ENCODE measurements at regions not wholly inside any gene's neighbourhood (a gene's known extent, or its start where the extent isn't known, plus 50 kb on each side); places are given as distances from the start of the nearest gene placed in this dataset.

DNA sequence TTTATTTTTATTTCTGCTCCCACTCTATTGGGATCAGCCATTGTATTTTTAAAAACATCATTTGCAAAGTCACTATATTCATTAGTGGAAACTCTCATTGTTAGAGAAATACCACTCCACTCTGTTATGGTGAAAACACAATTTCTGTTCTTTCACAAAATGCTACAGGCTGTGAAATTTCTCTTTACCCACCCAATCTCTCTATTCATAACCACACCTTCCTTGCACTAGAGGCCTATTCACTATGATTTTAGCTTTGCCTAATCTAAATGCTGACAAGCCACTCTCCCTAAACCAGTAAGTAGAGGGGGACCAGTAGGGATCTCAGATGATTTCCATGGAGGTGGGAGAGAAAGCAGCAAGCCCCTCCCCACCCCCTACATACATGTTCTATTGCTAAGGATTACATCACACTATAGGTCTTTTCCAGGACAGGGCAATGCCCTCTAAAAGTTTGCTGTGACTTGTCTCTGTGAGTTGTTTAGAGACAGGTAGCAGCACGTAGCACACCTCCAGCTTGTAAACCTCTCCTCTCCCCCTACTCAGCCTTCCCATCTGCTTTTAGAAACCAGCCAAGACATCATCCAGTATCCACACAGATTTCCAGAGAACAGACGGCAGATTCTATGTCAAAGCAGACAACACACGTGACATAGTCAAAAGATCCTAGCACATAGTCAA, 58.3 kb upstream of the PPP1R3C start:
- peak overlapping the region; percentile 7 for H3K27ac Mint-ChIP-seq (ENCODE audit: unreplicated experiment)
- H3K27me3 Mint-ChIP-seq (ENCODE audit: unreplicated experiment), result peaks cover 2% of the 10 kb centered on the region
- no peak overlapping the region for H3K4me3 Mint-ChIP-seq (ENCODE audit: unreplicated experiment)
- H3K9me3 Mint-ChIP-seq (ENCODE audit: unreplicated experiment), result peaks cover 4% of the 10 kb centered on the region
- no peaks in the 10 kb centered on the region for H3K36me3 Mint-ChIP-seq (ENCODE audit: unreplicated experiment)
- no peak for DNase-seq
- TF ChIP-seq, protein P1, sequence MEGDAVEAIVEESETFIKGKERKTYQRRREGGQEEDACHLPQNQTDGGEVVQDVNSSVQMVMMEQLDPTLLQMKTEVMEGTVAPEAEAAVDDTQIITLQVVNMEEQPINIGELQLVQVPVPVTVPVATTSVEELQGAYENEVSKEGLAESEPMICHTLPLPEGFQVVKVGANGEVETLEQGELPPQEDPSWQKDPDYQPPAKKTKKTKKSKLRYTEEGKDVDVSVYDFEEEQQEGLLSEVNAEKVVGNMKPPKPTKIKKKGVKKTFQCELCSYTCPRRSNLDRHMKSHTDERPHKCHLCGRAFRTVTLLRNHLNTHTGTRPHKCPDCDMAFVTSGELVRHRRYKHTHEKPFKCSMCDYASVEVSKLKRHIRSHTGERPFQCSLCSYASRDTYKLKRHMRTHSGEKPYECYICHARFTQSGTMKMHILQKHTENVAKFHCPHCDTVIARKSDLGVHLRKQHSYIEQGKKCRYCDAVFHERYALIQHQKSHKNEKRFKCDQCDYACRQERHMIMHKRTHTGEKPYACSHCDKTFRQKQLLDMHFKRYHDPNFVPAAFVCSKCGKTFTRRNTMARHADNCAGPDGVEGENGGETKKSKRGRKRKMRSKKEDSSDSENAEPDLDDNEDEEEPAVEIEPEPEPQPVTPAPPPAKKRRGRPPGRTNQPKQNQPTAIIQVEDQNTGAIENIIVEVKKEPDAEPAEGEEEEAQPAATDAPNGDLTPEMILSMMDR (IDR thresholded peaks at IDR 0.05; ENCODE audit: partially characterized antibody, unreplicated experiment), result no peak
- H3K4me1 Mint-ChIP-seq (ENCODE audit: low read depth, unreplicated experiment), result peaks cover 27% of the 10 kb centered on the region

DNA sequence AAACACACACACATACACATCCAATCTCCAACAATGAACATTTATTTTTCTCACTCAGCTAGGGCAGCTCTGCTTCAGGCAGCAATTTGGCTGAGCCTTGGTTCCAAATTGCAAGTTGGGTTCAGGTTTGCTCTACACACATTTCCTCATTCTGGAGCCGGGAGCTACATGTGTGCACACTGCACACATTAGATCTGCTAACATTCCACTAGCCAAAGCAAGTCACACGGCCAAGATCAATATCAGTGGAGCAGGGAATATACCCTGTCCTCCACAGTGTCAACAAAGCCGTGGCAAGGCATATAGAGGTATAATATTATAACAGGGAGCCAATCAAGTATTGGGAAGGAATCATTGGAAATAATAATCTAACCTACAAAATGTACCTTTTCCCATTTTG, 57.5 kb upstream of the PPP1R3C start:
- DNase-seq, result no peak
- H3K36me3 Mint-ChIP-seq (ENCODE audit: unreplicated experiment), result no peaks in the 10 kb centered on the region
- peak overlapping the region; percentile 54 for H3K27ac Mint-ChIP-seq (ENCODE audit: unreplicated experiment)
- no peak overlapping the region for H3K4me3 Mint-ChIP-seq (ENCODE audit: unreplicated experiment)
- H3K27me3 Mint-ChIP-seq (ENCODE audit: unreplicated experiment), result peaks cover 2% of the 10 kb centered on the region
- peaks cover 33% of the 10 kb centered on the region for H3K4me1 Mint-ChIP-seq (ENCODE audit: low read depth, unreplicated experiment)
- TF ChIP-seq, protein P1 (IDR thresholded peaks at IDR 0.05; ENCODE audit: partially characterized antibody, unreplicated experiment), result no peak
- peaks cover 4% of the 10 kb centered on the region for H3K9me3 Mint-ChIP-seq (ENCODE audit: unreplicated experiment)

DNA sequence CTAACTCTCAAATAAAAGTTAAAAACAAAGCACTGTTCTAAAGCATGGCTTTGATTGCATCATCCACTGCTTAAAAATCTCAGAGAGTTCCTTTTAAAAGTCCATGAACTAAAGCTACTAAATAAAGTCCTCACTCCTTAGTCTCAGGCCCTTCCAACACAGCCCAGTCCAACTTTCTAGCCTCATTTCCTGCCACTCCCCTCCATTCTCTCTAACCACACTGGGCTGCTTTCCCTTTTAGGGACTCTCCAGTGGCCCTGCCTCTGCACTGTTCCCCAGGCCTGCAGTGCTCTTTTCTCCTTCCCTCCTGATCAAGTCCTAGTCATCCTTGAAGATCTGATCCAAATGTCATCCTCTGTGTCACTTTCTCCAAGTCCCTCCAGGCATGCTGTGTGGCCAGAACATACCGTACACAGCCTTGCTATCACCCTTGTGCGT, 56.9 kb upstream of the PPP1R3C start:
- H3K9me3 Mint-ChIP-seq (ENCODE audit: unreplicated experiment), result peaks cover 7% of the 10 kb centered on the region
- H3K27ac Mint-ChIP-seq (ENCODE audit: unreplicated experiment), result peak overlapping the region; percentile 18
- H3K27me3 Mint-ChIP-seq (ENCODE audit: unreplicated experiment), result peaks cover 4% of the 10 kb centered on the region
- TF ChIP-seq, protein P1 (IDR thresholded peaks at IDR 0.05; ENCODE audit: partially characterized antibody, unreplicated experiment), result no peak
- no peak overlapping the region for H3K4me3 Mint-ChIP-seq (ENCODE audit: unreplicated experiment)
- no peak for DNase-seq
- H3K4me1 Mint-ChIP-seq (ENCODE audit: low read depth, unreplicated experiment), result peaks cover 38% of the 10 kb centered on the region
- no peaks in the 10 kb centered on the region for H3K36me3 Mint-ChIP-seq (ENCODE audit: unreplicated experiment)

DNA sequence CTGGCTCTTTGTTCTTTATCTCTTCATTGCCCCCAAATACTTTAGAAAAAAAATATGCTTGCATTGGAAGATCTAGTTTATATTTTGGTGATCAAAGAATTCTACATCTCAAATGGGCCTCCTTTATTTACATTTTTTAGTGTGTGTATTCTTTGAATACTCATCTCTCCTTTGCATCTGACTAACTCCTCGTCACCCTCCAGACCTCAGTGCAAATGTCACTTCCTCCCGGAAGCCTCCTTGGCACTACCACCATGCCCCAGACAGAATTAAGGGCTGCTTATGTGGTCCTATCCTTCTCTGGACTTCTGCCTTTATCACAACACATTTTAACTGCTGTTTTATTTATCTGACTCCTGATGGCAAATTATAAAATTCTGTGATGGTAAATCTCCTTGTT, 52.0 kb upstream of the PPP1R3C start:
- TF ChIP-seq, protein P1 (IDR thresholded peaks at IDR 0.05; ENCODE audit: partially characterized antibody, unreplicated experiment), result no peak
- Mint-ChIP-seq H3K36me3 (ENCODE audit: unreplicated experiment) (no peaks in the 10 kb centered on the region), H3K9me3 (ENCODE audit: unreplicated experiment) (peaks cover 17% of the 10 kb centered on the region), H3K4me1 (ENCODE audit: low read depth, unreplicated experiment) (peaks cover 37% of the 10 kb centered on the region), H3K27ac (ENCODE audit: unreplicated experiment) (peak overlapping the region; percentile 95), H3K4me3 (ENCODE audit: unreplicated experiment) (peak overlapping the region; percentile 68), H3K27me3 (ENCODE audit: unreplicated experiment) (peaks cover 5% of the 10 kb centered on the region)
- DNase-seq, result no peak

DNA sequence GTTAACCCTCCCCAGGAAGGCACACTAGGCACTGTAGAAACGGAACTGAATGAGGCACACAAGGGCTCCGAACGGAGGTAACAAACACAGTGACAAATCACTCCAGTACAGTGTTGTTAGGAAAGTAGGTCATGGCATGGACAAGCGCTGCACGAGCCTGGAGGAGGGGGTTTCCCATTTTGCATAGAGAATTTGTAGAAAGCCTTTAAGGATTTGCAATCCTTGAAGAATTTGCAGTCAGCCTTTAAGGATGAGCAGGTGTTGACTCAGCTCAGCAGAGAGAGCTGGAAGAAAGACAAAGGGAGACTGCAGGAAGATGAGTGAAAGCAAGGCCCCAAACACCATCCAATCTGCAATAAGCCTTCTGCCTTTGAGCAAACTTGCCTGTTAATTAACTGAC, 51.1 kb upstream of the PPP1R3C start:
- no peak for DNase-seq
- TF ChIP-seq, protein P1 (IDR thresholded peaks at IDR 0.05; ENCODE audit: partially characterized antibody, unreplicated experiment), result no peak
- peak overlapping the region; percentile 95 for H3K27ac Mint-ChIP-seq (ENCODE audit: unreplicated experiment)
- peaks cover 5% of the 10 kb centered on the region for H3K27me3 Mint-ChIP-seq (ENCODE audit: unreplicated experiment)
- no peaks in the 10 kb centered on the region for H3K36me3 Mint-ChIP-seq (ENCODE audit: unreplicated experiment)
- no peak overlapping the region for H3K4me3 Mint-ChIP-seq (ENCODE audit: unreplicated experiment)
- H3K9me3 Mint-ChIP-seq (ENCODE audit: unreplicated experiment), result peaks cover 17% of the 10 kb centered on the region
- peaks cover 33% of the 10 kb centered on the region for H3K4me1 Mint-ChIP-seq (ENCODE audit: low read depth, unreplicated experiment)

Data from glutamatergic neuron (in vitro differentiated cells).